GM12864 (cell line): ENCODE measurements at regions not wholly inside any gene's neighbourhood (a gene's known extent, or its start where the extent isn't known, plus 50 kb on each side); places are given as distances from the start of the nearest gene placed in this dataset.
A peak's percentile ranks its signal among the peaks of the same experiment; 100 is the strongest.

ENCODE experiments used
- DNase-seq: peaks from one replicate; pipeline ENCODE4 v3.0.0-alpha.2; 2011; ENCODE audit warnings: low read depth
- H3K4me3 ChIP-seq: 2 replicates; pipeline ENCODE4 v1.5.1; 2011; ENCODE audit warnings: mild to moderate bottlenecking, low read depth, low read length, control low read depth
- TF ChIP-seq, protein P1 (sequence below): IDR thresholded peaks from 2 replicates; pipeline ENCODE4 v1.5.1; 2011; ENCODE audit warnings: low read depth, mild to moderate bottlenecking, moderate library complexity, low read length, control low read depth, inconsistent platforms; ENCODE audit errors: missing control alignments

- TF ChIP-seq, protein P1, sequence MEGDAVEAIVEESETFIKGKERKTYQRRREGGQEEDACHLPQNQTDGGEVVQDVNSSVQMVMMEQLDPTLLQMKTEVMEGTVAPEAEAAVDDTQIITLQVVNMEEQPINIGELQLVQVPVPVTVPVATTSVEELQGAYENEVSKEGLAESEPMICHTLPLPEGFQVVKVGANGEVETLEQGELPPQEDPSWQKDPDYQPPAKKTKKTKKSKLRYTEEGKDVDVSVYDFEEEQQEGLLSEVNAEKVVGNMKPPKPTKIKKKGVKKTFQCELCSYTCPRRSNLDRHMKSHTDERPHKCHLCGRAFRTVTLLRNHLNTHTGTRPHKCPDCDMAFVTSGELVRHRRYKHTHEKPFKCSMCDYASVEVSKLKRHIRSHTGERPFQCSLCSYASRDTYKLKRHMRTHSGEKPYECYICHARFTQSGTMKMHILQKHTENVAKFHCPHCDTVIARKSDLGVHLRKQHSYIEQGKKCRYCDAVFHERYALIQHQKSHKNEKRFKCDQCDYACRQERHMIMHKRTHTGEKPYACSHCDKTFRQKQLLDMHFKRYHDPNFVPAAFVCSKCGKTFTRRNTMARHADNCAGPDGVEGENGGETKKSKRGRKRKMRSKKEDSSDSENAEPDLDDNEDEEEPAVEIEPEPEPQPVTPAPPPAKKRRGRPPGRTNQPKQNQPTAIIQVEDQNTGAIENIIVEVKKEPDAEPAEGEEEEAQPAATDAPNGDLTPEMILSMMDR: no peak
- no peak overlapping the region for H3K4me3 ChIP-seq
- DNase-seq: no peak
Observed at GRCh38 chrX:39437670-39438441, 636.6 kb downstream of the MID1IP1 start.

GRCh38 chrX:39438603-39439602 lies 637.6 kb downstream of the MID1IP1 start:
- H3K4me3 ChIP-seq: no peak overlapping the region
- TF ChIP-seq, protein P1: no peak
- DNase-seq: no peak

DNA sequence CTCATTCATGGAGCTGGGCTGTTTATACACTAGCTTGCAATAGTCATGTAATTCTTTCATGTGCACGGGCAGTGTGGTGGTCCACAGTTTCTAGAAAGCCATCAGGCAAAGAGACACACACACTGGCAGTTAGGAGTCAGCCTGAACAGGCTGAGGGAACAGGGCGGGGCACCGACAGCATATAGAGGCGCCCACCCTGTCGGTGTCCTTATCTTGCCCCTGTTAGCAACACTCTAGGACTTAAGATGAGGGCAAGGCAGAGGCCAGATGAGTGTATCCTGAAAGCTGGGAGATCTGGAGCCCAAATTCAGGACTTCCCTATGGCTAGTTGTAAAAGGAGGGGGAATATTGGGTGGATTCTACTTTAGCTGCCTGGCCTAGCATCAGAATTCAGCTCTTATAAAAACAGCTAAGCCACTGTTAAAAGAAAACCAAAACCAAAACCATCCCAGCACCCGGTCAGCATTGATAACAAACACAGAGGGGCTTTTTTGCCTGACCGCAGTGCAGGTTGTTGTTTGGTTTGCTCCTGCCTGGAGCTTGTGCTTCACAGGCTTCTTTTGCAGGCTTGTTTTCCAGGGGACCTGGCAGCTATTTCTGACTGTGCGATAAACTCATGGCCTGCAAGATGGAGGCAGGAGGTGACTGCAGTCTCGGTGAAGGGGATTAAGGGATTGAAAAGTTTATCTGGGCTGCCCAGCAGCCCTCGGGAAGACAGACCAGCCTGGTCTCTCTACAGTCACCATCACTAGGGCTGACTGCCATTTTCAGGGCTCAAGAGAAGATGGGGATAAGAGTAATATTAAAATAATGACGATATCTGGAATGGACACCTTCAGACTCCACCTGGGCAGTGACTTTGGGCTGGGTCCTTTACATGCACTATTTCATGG lies 638.9 kb downstream of the MID1IP1 start:
- TF ChIP-seq, protein P1: no peak
- H3K4me3 ChIP-seq: no peak overlapping the region
- DNase-seq: peak; percentile 15

- TF ChIP-seq, protein P1: no peak
- DNase-seq: no peak
Observed at GRCh38 chrX:39440799-39441284, 639.6 kb downstream of the MID1IP1 start.

GRCh38 chrX:39442332-39442731 lies 641.1 kb downstream of the MID1IP1 start:
- H3K4me3 ChIP-seq: no peak overlapping the region
- DNase-seq: peak; percentile 8
- TF ChIP-seq, protein P1: no peak

More at GRCh38 chrX:39440799-39441284, 639.6 kb downstream of the MID1IP1 start:
- H3K4me3 ChIP-seq: no peak overlapping the region

DNA sequence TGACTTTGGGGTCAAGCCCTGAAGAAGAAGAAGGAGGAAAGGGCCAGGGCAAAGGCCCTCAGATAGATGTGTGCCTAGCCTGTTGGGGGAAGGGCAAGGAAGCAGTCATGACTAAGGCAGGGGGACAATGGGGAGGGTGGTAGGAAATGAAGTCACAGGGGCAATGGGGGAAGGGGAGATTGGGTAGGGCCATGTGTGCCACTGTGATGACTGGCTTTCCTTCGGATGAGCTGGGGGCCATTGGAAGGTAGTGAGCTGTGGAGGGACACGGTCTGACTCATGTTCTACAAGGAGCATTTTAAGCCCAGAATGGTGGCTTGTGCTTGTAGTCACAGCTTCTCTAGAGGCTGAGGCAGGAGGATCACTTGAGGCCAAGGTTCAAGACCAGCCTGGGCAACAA lies 642.0 kb downstream of the MID1IP1 start:
- TF ChIP-seq, protein P1: no peak
- H3K4me3 ChIP-seq: no peak overlapping the region
- DNase-seq: no peak
